T-cell (primary cell): ENCODE measurements at regions not wholly inside any gene's neighbourhood (a gene's known extent, or its start where the extent isn't known, plus 50 kb on each side); places are given as distances from the start of the nearest gene placed in this dataset.

ENCODE experiments used
- ATAC-seq, 4 experiments: fragments of 200-7000 bp in 3 of 4; fragments of 150-1000 bp in 1 of 4; cut with Tn5 transposase; replicated peaks in 1 of 4; 1 replicate in 3 of 4; 2 replicates in 1 of 4; pipeline ENCODE4 v1.10.0; 2021; ENCODE audit warnings: moderate library complexity in 3 of 4, mild to moderate bottlenecking in 2 of 4, moderate number of reproducible peaks in 1 of 4
- CTCF ChIA-PET, 2 donors: fragments of 300-600 bp; sonication (Branson Sonifier 250); formaldehyde crosslinking; loops; one replicate each; lab custom pipeline; 2022; ENCODE audit warnings: antibody characterized with exemption in 2 of 2; lab: Charles Lee
- POLR2A ChIA-PET, 2 donors: fragments of 300-600 bp; sonication (Branson Sonifier 250); formaldehyde crosslinking; loops; one replicate each; lab custom pipeline; 2022; ENCODE audit warnings: antibody characterized with exemption in 2 of 2; lab: Charles Lee
- DNase-seq, 35 experiments: peaks; one replicate each; pipeline versions ENCODE4 v3.0.0 to v3.0.0-alpha.2; 2013 to 2023
- H3K27ac ChIP-seq: one replicate; pipeline ENCODE4 v1.5.1; 2013; ENCODE audit warnings: low read length
- H3K27me3 ChIP-seq, 2 experiments: replicated peaks in 1 of 2; 1 replicate in 1 of 2; 2 replicates in 1 of 2; pipeline versions ENCODE4 v1.6.1 to v1.7.0; 2013; ENCODE audit warnings: low read length in 1 of 2, mixed read lengths in 1 of 2; ENCODE audit not compliant: control insufficient read depth in 2 of 2, insufficient read depth in 2 of 2; ENCODE audit errors: extremely low read depth in 1 of 2
- H3K36me3 ChIP-seq, 2 donors: 1 replicate in 1 of 2; 2 replicates in 1 of 2; pipeline versions ENCODE4 v1.6.1 to v1.7.0; 2013; ENCODE audit warnings: low read length in 1 of 2; ENCODE audit not compliant: control insufficient read depth in 2 of 2, insufficient read depth in 1 of 2; ENCODE audit errors: extremely low read depth in 1 of 2
- H3K4me1 ChIP-seq, 2 experiments: 1 replicate in 1 of 2; 2 replicates in 1 of 2; pipeline versions ENCODE4 v1.6.1 to v1.7.0; 2013; ENCODE audit warnings: low read length in 2 of 2, mixed read lengths in 1 of 2; ENCODE audit not compliant: insufficient read depth in 2 of 2, control insufficient read depth in 1 of 2; ENCODE audit errors: extremely low read depth in 1 of 2
- H3K4me3 ChIP-seq, 2 donors: 1 replicate in 1 of 2; 2 replicates in 1 of 2; pipeline versions ENCODE4 v1.5.1 to v1.7.0; 2013; ENCODE audit warnings: mild to moderate bottlenecking in 2 of 2, low read length in 1 of 2, moderate library complexity in 1 of 2; ENCODE audit not compliant: control insufficient read depth in 1 of 2; ENCODE audit errors: extremely low read depth in 1 of 2
- H3K9me3 ChIP-seq: 2 replicates; pipeline ENCODE4 v1.7.0; 2013
- H3K27ac Mint-ChIP-seq, 2 donors: one replicate each; pipeline ENCODE4 v1.8.0; 2020 to 2021; ENCODE audit warnings: mild to moderate bottlenecking in 2 of 2, mixed read lengths in 2 of 2
- H3K27me3 Mint-ChIP-seq, 2 donors: one replicate each; pipeline ENCODE4 v1.8.0; 2021 to 2022; ENCODE audit warnings: mixed read lengths in 2 of 2
- H3K36me3 Mint-ChIP-seq: one replicate; pipeline ENCODE4 v1.8.0; 2021; ENCODE audit warnings: mixed read lengths
- H3K4me1 Mint-ChIP-seq, 3 donors: one replicate each; pipeline ENCODE4 v1.8.0; 2020 to 2022; ENCODE audit warnings: mixed read lengths in 3 of 3, mild to moderate bottlenecking in 1 of 3
- H3K4me3 Mint-ChIP-seq, 3 donors: one replicate each; pipeline ENCODE4 v1.8.0; 2020 to 2022; ENCODE audit warnings: mild to moderate bottlenecking in 3 of 3, mixed read lengths in 3 of 3, moderate library complexity in 3 of 3
- H3K9me3 Mint-ChIP-seq, 3 donors: one replicate each; pipeline ENCODE4 v1.8.0; 2020 to 2022; ENCODE audit warnings: mixed read lengths in 3 of 3
- WGBS: methylation state at CpG from one replicate; pipeline ENCODE4 v1.1.5; 2013; ENCODE audit warnings: missing lambda C conversion rate; ENCODE audit not compliant: insufficient coverage; 5-methylcytosine and 5-hydroxymethylcytosine counted together

GRCh38 chr12:132426349-132427173 lies 63.4 kb upstream of the FBRSL1 start:
- Mint-ChIP-seq H3K9me3 (no peaks in the 10 kb centered on the region), H3K4me1 (peaks cover 19 to 32% (median 30%) of the 10 kb centered on the region in 3 donors), H3K4me3 (no peak overlapping the region), H3K36me3 (no peaks in the 10 kb centered on the region), H3K27ac (peak overlapping the region in 1 of 2 donors; percentile 16), H3K27me3 (peaks cover 0 to 2% of the 10 kb centered on the region in 2 donors)
- POLR2A ChIA-PET = no interaction called here
- no peak overlapping the region for H3K27ac ChIP-seq
- H3K9me3 ChIP-seq = no peaks in the 10 kb centered on the region
- peaks cover 0 to 23% of the 10 kb centered on the region in 2 experiments for H3K27me3 ChIP-seq
- WGBS = 93% methylated on average over 33 of the region's 34 CpGs
- H3K36me3 ChIP-seq = no peaks in the 10 kb centered on the region
- CTCF ChIA-PET = no interaction called here
- DNase-seq = no peak
- ATAC-seq = no peak
- H3K4me3 ChIP-seq = no peak overlapping the region
- H3K4me1 ChIP-seq = peaks cover 25 to 40% of the 10 kb centered on the region in 2 experiments

GRCh38 chr12:132424811-132425210 lies 65.1 kb upstream of the FBRSL1 start:
- Mint-ChIP-seq H3K27me3 (peaks cover 0 to 2% of the 10 kb centered on the region in 2 donors), H3K4me1 (peaks cover 11 to 19% (median 19%) of the 10 kb centered on the region in 3 donors), H3K27ac (no peak overlapping the region), H3K36me3 (no peaks in the 10 kb centered on the region), H3K4me3 (no peak overlapping the region), H3K9me3 (no peaks in the 10 kb centered on the region)
- DNase-seq = no peak
- no peaks in the 10 kb centered on the region for H3K9me3 ChIP-seq
- 86% methylated on average over 2 of the region's 4 CpGs for WGBS
- CTCF ChIA-PET = no interaction called here
- H3K4me3 ChIP-seq = no peak overlapping the region
- peaks cover 10 to 23% of the 10 kb centered on the region in 2 experiments for H3K4me1 ChIP-seq
- H3K27ac ChIP-seq = no peak overlapping the region
- no peaks in the 10 kb centered on the region for H3K36me3 ChIP-seq
- ATAC-seq = no peak
- peaks cover 0 to 16% of the 10 kb centered on the region in 2 experiments for H3K27me3 ChIP-seq
- POLR2A ChIA-PET = no interaction called here

GRCh38 chr12:132423820-132424645 lies 65.9 kb upstream of the FBRSL1 start:
- DNase-seq (no peak), ATAC-seq (no peak)
- Histone ChIP-seq H3K4me3 (peak overlapping the region in 1 of 2 donors; percentile 5), H3K4me1 (peaks cover 3 to 15% of the 10 kb centered on the region in 2 experiments), H3K27ac (no peak overlapping the region), H3K27me3 (peaks cover 0 to 8% of the 10 kb centered on the region in 2 experiments), H3K9me3 (no peaks in the 10 kb centered on the region), H3K36me3 (no peaks in the 10 kb centered on the region)
- no peaks in the 10 kb centered on the region for H3K36me3 Mint-ChIP-seq
- H3K27ac Mint-ChIP-seq = no peak overlapping the region
- ChIA-PET POLR2A (no interaction called here), CTCF (no interaction called here)
- 82% methylated on average over 17 of the region's 31 CpGs for WGBS
- H3K4me1 Mint-ChIP-seq = peaks cover 9 to 14% (median 13%) of the 10 kb centered on the region in 3 donors
- H3K4me3 Mint-ChIP-seq = no peak overlapping the region
- peaks cover 0 to 4% of the 10 kb centered on the region in 2 donors for H3K27me3 Mint-ChIP-seq
- no peaks in the 10 kb centered on the region for H3K9me3 Mint-ChIP-seq

- H3K36me3 Mint-ChIP-seq = no peaks in the 10 kb centered on the region
- peaks cover 0 to 6% of the 10 kb centered on the region in 2 experiments for H3K27me3 ChIP-seq
- WGBS = 69% methylated on average over 29 of the region's 29 CpGs
- H3K4me3 ChIP-seq = peak overlapping the region in 1 of 2 donors; percentile 5
- DNase-seq (peak in 1 of 35 experiments; percentile 32), ATAC-seq (peak in 2 of 4 experiments; percentile 36 to 46)
- no peak overlapping the region for H3K27ac Mint-ChIP-seq
- H3K36me3 ChIP-seq = no peaks in the 10 kb centered on the region
- H3K4me1 ChIP-seq = peaks cover 0 to 8% of the 10 kb centered on the region in 2 experiments
- H3K9me3 ChIP-seq = no peaks in the 10 kb centered on the region
- H3K4me3 Mint-ChIP-seq = no peak overlapping the region
- H3K27me3 Mint-ChIP-seq = peaks cover 0 to 4% of the 10 kb centered on the region in 2 donors
- no peaks in the 10 kb centered on the region for H3K9me3 Mint-ChIP-seq
- no peak overlapping the region for H3K27ac ChIP-seq
- H3K4me1 Mint-ChIP-seq = peaks cover 7 to 14% (median 8%) of the 10 kb centered on the region in 3 donors
- ChIA-PET POLR2A (no interaction called here), CTCF (no interaction called here)
Observed at GRCh38 chr12:132423251-132423819, 66.6 kb upstream of the FBRSL1 start.

- Mint-ChIP-seq H3K27ac (no peak overlapping the region), H3K4me3 (no peak overlapping the region), H3K27me3 (peaks cover 0 to 4% of the 10 kb centered on the region in 2 donors), H3K36me3 (no peaks in the 10 kb centered on the region), H3K4me1 (peaks cover 5 to 15% (median 6%) of the 10 kb centered on the region in 3 donors), H3K9me3 (no peaks in the 10 kb centered on the region)
- peaks cover 0 to 7% of the 10 kb centered on the region in 2 experiments for H3K27me3 ChIP-seq
- POLR2A ChIA-PET = no interaction called here
- CTCF ChIA-PET = no interaction called here
- no peaks in the 10 kb centered on the region for H3K9me3 ChIP-seq
- no peak overlapping the region for H3K27ac ChIP-seq
- H3K4me3 ChIP-seq = no peak overlapping the region
- no peak for DNase-seq
- 54% methylated on average over 6 of the region's 6 CpGs for WGBS
- H3K4me1 ChIP-seq = peaks cover 0 to 6% of the 10 kb centered on the region in 2 experiments
- no peaks in the 10 kb centered on the region for H3K36me3 ChIP-seq
- ATAC-seq = peak in 1 of 4 experiments; percentile 25
Observed at GRCh38 chr12:132422381-132423043, 67.4 kb upstream of the FBRSL1 start.

GRCh38 chr12:132422040-132422380 lies 67.9 kb upstream of the FBRSL1 start:
- H3K27ac Mint-ChIP-seq = no peak overlapping the region
- Histone ChIP-seq H3K27me3 (peaks cover 0 to 11% of the 10 kb centered on the region in 2 experiments), H3K4me3 (no peak overlapping the region), H3K4me1 (peaks cover 0 to 6% of the 10 kb centered on the region in 2 experiments), H3K9me3 (no peaks in the 10 kb centered on the region), H3K36me3 (no peaks in the 10 kb centered on the region), H3K27ac (no peak overlapping the region)
- ChIA-PET POLR2A (no interaction called here), CTCF (no interaction called here)
- peaks cover 0 to 4% of the 10 kb centered on the region in 2 donors for H3K27me3 Mint-ChIP-seq
- H3K36me3 Mint-ChIP-seq = no peaks in the 10 kb centered on the region
- no peak overlapping the region for H3K4me3 Mint-ChIP-seq
- no peaks in the 10 kb centered on the region for H3K9me3 Mint-ChIP-seq
- H3K4me1 Mint-ChIP-seq = peaks cover 5 to 15% (median 6%) of the 10 kb centered on the region in 3 donors
- WGBS = 80% methylated on average over 9 of the region's 10 CpGs
- no peak for DNase-seq
- no peak for ATAC-seq
